ENCODE measurements at regions not wholly inside any gene's neighbourhood (a gene's known extent, or its start where the extent isn't known, plus 50 kb on each side); places are given as distances from the start of the nearest gene placed in this dataset.
"Not testable (repeated sequence)": the region's sequence is repeated elsewhere in the genome, so short reads cannot be mapped to it uniquely, and the experiment has no call there.

GRCh38 chr12:105580821-105581352, 250.4 kb downstream of the C12orf75 start:
- no peak for TF ChIP-seq POLR2A (IDR thresholded peaks at IDR 0.05; ENCODE audit: low read depth, low read length)
- DNase-seq (ENCODE audit: insufficient read length, low spot score) (no peak), FAIRE-seq (no peak)

- TF ChIP-seq POLR2A (IDR thresholded peaks at IDR 0.05; ENCODE audit: low read depth, low read length) = no peak
These were observed 250.9 kb downstream of the C12orf75 start for GRCh38 chr12:105581420-105581819.

GRCh38 chr12:105585107-105585506, 254.6 kb downstream of the C12orf75 start:
- TF ChIP-seq POLR2A (IDR thresholded peaks at IDR 0.05; ENCODE audit: low read depth, low read length) = no peak
- DNase-seq (ENCODE audit: insufficient read length, low spot score) = no peak
- FAIRE-seq = no peak

More at GRCh38 chr12:105581420-105581819, 250.9 kb downstream of the C12orf75 start:
- DNase-seq (ENCODE audit: insufficient read length, low spot score) (no peak), FAIRE-seq (no peak)

GRCh38 chr12:105587237-105587636, 256.7 kb downstream of the C12orf75 start:
- TF ChIP-seq POLR2A (IDR thresholded peaks at IDR 0.05; ENCODE audit: low read depth, low read length) = no peak
- DNase-seq (ENCODE audit: insufficient read length, low spot score) = no peak
- FAIRE-seq = no peak

GRCh38 chr12:105588106-105588505, 257.6 kb downstream of the C12orf75 start:
- no peak for TF ChIP-seq POLR2A (IDR thresholded peaks at IDR 0.05; ENCODE audit: low read depth, low read length)
- no peak for FAIRE-seq
- no peak for DNase-seq (ENCODE audit: insufficient read length, low spot score)

GRCh38 chr12:105590571-105590970, 260.1 kb downstream of the C12orf75 start:
- DNase-seq (ENCODE audit: insufficient read length, low spot score) = no peak
- no peak for FAIRE-seq
- TF ChIP-seq POLR2A (IDR thresholded peaks at IDR 0.05; ENCODE audit: low read depth, low read length) = no peak

- FAIRE-seq (no peak), DNase-seq (ENCODE audit: insufficient read length, low spot score) (no peak)
- no peak for TF ChIP-seq POLR2A (IDR thresholded peaks at IDR 0.05; ENCODE audit: low read depth, low read length)
These were observed 264.9 kb downstream of the C12orf75 start for GRCh38 chr12:105595440-105595839.

- FAIRE-seq (no peak), DNase-seq (ENCODE audit: insufficient read length, low spot score) (no peak)
- TF ChIP-seq POLR2A (IDR thresholded peaks at IDR 0.05; ENCODE audit: low read depth, low read length) = no peak
These were observed 266.2 kb downstream of the C12orf75 start for GRCh38 chr12:105596731-105597130.

- FAIRE-seq = no peak
- no peak for DNase-seq (ENCODE audit: insufficient read length, low spot score)
- TF ChIP-seq POLR2A (IDR thresholded peaks at IDR 0.05; ENCODE audit: low read depth, low read length) = no peak
These were observed 267.5 kb downstream of the C12orf75 start for GRCh38 chr12:105598031-105598430.

- TF ChIP-seq POLR2A (IDR thresholded peaks at IDR 0.05; ENCODE audit: low read depth, low read length) = no peak
- no peak for DNase-seq (ENCODE audit: insufficient read length, low spot score)
- FAIRE-seq = no peak
These were observed 270.5 kb downstream of the C12orf75 start for GRCh38 chr12:105600911-105601545.

- not testable (repeated sequence) for FAIRE-seq; DNase-seq (ENCODE audit: insufficient read length, low spot score)
These were observed 271.8 kb downstream of the C12orf75 start for GRCh38 chr12:105602312-105602711.

GRCh38 chr12:105604281-105604680, 273.8 kb downstream of the C12orf75 start:
- not testable (repeated sequence) for DNase-seq (ENCODE audit: insufficient read length, low spot score); FAIRE-seq

GRCh38 chr12:105606613-105607012, 276.1 kb downstream of the C12orf75 start:
- not testable (repeated sequence) for FAIRE-seq; DNase-seq (ENCODE audit: insufficient read length, low spot score)

- DNase-seq (ENCODE audit: insufficient read length, low spot score); FAIRE-seq: not testable (repeated sequence)
These were observed 278.5 kb downstream of the C12orf75 start for GRCh38 chr12:105609001-105609400.

- FAIRE-seq (no peak), DNase-seq (ENCODE audit: insufficient read length, low spot score) (no peak)
- TF ChIP-seq POLR2A (IDR thresholded peaks at IDR 0.05; ENCODE audit: low read depth, low read length) = no peak
These were observed 280.0 kb downstream of the C12orf75 start for GRCh38 chr12:105610459-105610858.

GRCh38 chr12:105611340-105611739, 280.8 kb downstream of the C12orf75 start:
- TF ChIP-seq POLR2A (IDR thresholded peaks at IDR 0.05; ENCODE audit: low read depth, low read length) = no peak
- DNase-seq (ENCODE audit: insufficient read length, low spot score) = no peak
- no peak for FAIRE-seq

Measured in H54 (cell line).